HEK293 (cell line): ENCODE measurements at regions not wholly inside any gene's neighbourhood (a gene's known extent, or its start where the extent isn't known, plus 50 kb on each side); places are given as distances from the start of the nearest gene placed in this dataset.
A peak's percentile ranks its signal among the peaks of the same experiment; 100 is the strongest.

Experiments used
- KLF10 ChIP-seq: fragments of 450-650 bp; IDR thresholded peaks from 2 replicates; pipeline ENCODE4 v1.5.1; 2018; ENCODE audit warnings: missing biosample characterization, mild to moderate bottlenecking, missing genetic modification characterization
- KLF9 ChIP-seq: fragments of 450-650 bp; formaldehyde crosslinking; IDR thresholded peaks from 2 replicates; pipeline ENCODE4 v1.5.1; 2016; ENCODE audit warnings: missing biosample characterization, missing genetic modification characterization, low read depth
- PRDM1 ChIP-seq: fragments of 450-650 bp; formaldehyde crosslinking; IDR thresholded peaks from 2 replicates; pipeline ENCODE4; 2016; ENCODE audit warnings: missing biosample characterization, missing genetic modification characterization
- SCRT2 ChIP-seq: fragments of 450-650 bp; formaldehyde crosslinking; IDR thresholded peaks from 2 replicates; pipeline ENCODE4 v1.5.1; 2016; ENCODE audit warnings: missing biosample characterization, missing genetic modification characterization
- YY2 ChIP-seq: fragments of 450-650 bp; formaldehyde crosslinking; IDR thresholded peaks from 2 replicates; pipeline ENCODE4 v1.5.1; 2016; ENCODE audit warnings: missing biosample characterization, missing genetic modification characterization
- ZBTB26 ChIP-seq: fragments of 450-650 bp; formaldehyde crosslinking; optimal IDR thresholded peaks from 2 replicates; pipeline ENCODE3; 2016; ENCODE audit warnings: missing biosample characterization, mild to moderate bottlenecking, missing genetic modification characterization
- ZFP37 ChIP-seq: fragments of 450-650 bp; formaldehyde crosslinking; IDR thresholded peaks from 2 replicates; pipeline ENCODE4 v1.5.1; 2016; ENCODE audit warnings: missing biosample characterization, missing genetic modification characterization
- ZNF112 ChIP-seq: fragments of 450-650 bp; formaldehyde crosslinking; IDR thresholded peaks from 2 replicates; pipeline ENCODE4 v1.5.0; 2017; ENCODE audit warnings: missing biosample characterization, missing genetic modification characterization
- ZNF140 ChIP-seq: fragments of 450-650 bp; formaldehyde crosslinking; IDR thresholded peaks from 2 replicates; pipeline ENCODE4 v1.5.1; 2016; ENCODE audit warnings: missing biosample characterization, missing genetic modification characterization
- ZNF174 ChIP-seq: fragments of 450-650 bp; formaldehyde crosslinking; IDR thresholded peaks from 2 replicates; pipeline ENCODE4 v1.5.0; 2017; ENCODE audit warnings: missing biosample characterization, mild to moderate bottlenecking, missing genetic modification characterization
- ZNF18 ChIP-seq: fragments of 450-650 bp; formaldehyde crosslinking; IDR thresholded peaks from 2 replicates; pipeline ENCODE4 v1.5.1; 2016; ENCODE audit warnings: missing biosample characterization, missing genetic modification characterization
- ZNF274 ChIP-seq, 2 experiments: fragments of 200-500 bp in 1 of 2; fragments of 450-650 bp in 1 of 2; sonication (Bioruptor generic) in 1 of 2; formaldehyde crosslinking in 1 of 2; IDR thresholded peaks; 2 replicates each; pipeline versions ENCODE4 v1.5.1 to v1.6.1; 2014 to 2016; ENCODE audit warnings: borderline replicate concordance in 1 of 2, inconsistent platforms in 1 of 2, low read length in 1 of 2, missing biosample characterization in 1 of 2, missing genetic modification characterization in 1 of 2
- ZNF341 ChIP-seq: fragments of 450-650 bp; formaldehyde crosslinking; IDR thresholded peaks from 2 replicates; pipeline ENCODE4; 2016; ENCODE audit warnings: low read depth, missing biosample characterization, missing genetic modification characterization
- ZNF350 ChIP-seq: fragments of 450-650 bp; formaldehyde crosslinking; IDR thresholded peaks from 2 replicates; pipeline ENCODE4 v1.5.0; 2017; ENCODE audit warnings: missing biosample characterization, mild to moderate bottlenecking, missing genetic modification characterization
- ZNF423 ChIP-seq: fragments of 450-650 bp; formaldehyde crosslinking; IDR thresholded peaks from 2 replicates; pipeline ENCODE4 v1.5.1; 2016; ENCODE audit warnings: missing biosample characterization, missing genetic modification characterization
- ZNF514 ChIP-seq: fragments of 450-650 bp; formaldehyde crosslinking; IDR thresholded peaks from 2 replicates; pipeline ENCODE4 v1.5.1; 2016; ENCODE audit warnings: missing biosample characterization, missing genetic modification characterization
- ZNF530 ChIP-seq: fragments of 450-650 bp; formaldehyde crosslinking; IDR thresholded peaks from 2 replicates; pipeline ENCODE4 v1.5.1; 2016; ENCODE audit warnings: low read depth, missing biosample characterization, missing genetic modification characterization
- ZNF561 ChIP-seq: fragments of 450-650 bp; IDR thresholded peaks from 2 replicates; pipeline ENCODE4 v1.5.1; 2018; ENCODE audit warnings: missing biosample characterization, missing genetic modification characterization, borderline replicate concordance
- ZNF747 ChIP-seq: fragments of 450-650 bp; formaldehyde crosslinking; IDR thresholded peaks from 2 replicates; pipeline ENCODE4 v1.5.1; 2016; ENCODE audit warnings: missing biosample characterization, missing genetic modification characterization
- ZNF785 ChIP-seq: fragments of 450-650 bp; formaldehyde crosslinking; IDR thresholded peaks from 2 replicates; pipeline ENCODE4 v1.5.1; 2016; ENCODE audit warnings: missing biosample characterization, missing genetic modification characterization
- ZNF837 ChIP-seq: fragments of 450-650 bp; formaldehyde crosslinking; IDR thresholded peaks from 2 replicates; pipeline ENCODE4 v1.5.1; 2016; ENCODE audit warnings: missing biosample characterization, missing genetic modification characterization
- ZXDB ChIP-seq: fragments of 450-650 bp; formaldehyde crosslinking; IDR thresholded peaks from 2 replicates; pipeline ENCODE4 v1.5.1; 2016; ENCODE audit warnings: missing biosample characterization, missing genetic modification characterization
- TF ChIP-seq, protein P1 (sequence below): fragments of 450-650 bp; formaldehyde crosslinking; IDR thresholded peaks from 2 replicates; pipeline ENCODE4 v1.5.1; 2016; ENCODE audit warnings: missing biosample characterization, missing genetic modification characterization
- TF ChIP-seq, protein P2 (sequence below): fragments of 450-650 bp; formaldehyde crosslinking; IDR thresholded peaks from 2 replicates; pipeline ENCODE4 v1.5.1; 2016; ENCODE audit warnings: missing biosample characterization, missing genetic modification characterization, low read depth
- TF ChIP-seq, protein P3 (sequence below): fragments of 450-650 bp; formaldehyde crosslinking; IDR thresholded peaks from 2 replicates; pipeline ENCODE4 v1.5.1; 2016; ENCODE audit warnings: missing biosample characterization, missing genetic modification characterization
- TF ChIP-seq, protein P4 (sequence below): fragments of 450-650 bp; formaldehyde crosslinking; IDR thresholded peaks from 2 replicates; pipeline ENCODE4 v1.5.1; 2016; ENCODE audit warnings: missing biosample characterization, missing genetic modification characterization
- TF ChIP-seq, protein P5 (sequence below): fragments of 450-650 bp; formaldehyde crosslinking; IDR thresholded peaks from 2 replicates; pipeline ENCODE4 v1.5.1; 2016; ENCODE audit warnings: missing biosample characterization, missing genetic modification characterization
- TF ChIP-seq, protein P6 (sequence below): fragments of 450-650 bp; formaldehyde crosslinking; IDR thresholded peaks from 2 replicates; pipeline ENCODE4 v1.5.1; 2016; ENCODE audit warnings: missing biosample characterization, missing genetic modification characterization

DNA sequence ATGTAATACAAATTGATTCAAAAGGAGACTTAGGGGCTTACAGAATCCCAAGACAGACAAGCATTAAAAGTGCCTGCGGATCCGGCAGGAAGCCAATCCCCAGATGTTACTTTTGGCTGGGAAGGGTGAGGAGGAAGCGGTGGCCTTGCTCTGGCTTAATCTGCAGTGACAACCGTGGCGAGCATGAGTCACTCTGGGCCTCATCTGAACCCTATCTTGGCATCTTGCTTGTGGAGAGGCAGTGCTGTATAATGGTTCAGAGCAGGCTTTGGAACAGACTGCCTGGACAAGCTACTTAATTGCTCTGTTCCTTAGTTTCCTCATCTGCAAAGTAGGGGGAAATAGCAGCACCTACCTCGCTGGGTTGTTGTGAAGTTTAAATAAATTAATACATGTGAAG is 74.1 kb downstream of the XCL2 start (continued):
- TF ChIP-seq ZBTB26 (tag by site-specific recombination): no peak
- TF ChIP-seq ZNF561: no peak
- no peak for TF ChIP-seq ZNF350
- TF ChIP-seq ZNF18 (tag by site-specific recombination): no peak
- no peak for TF ChIP-seq ZNF747 (tag by site-specific recombination)
- TF ChIP-seq, protein P1, sequence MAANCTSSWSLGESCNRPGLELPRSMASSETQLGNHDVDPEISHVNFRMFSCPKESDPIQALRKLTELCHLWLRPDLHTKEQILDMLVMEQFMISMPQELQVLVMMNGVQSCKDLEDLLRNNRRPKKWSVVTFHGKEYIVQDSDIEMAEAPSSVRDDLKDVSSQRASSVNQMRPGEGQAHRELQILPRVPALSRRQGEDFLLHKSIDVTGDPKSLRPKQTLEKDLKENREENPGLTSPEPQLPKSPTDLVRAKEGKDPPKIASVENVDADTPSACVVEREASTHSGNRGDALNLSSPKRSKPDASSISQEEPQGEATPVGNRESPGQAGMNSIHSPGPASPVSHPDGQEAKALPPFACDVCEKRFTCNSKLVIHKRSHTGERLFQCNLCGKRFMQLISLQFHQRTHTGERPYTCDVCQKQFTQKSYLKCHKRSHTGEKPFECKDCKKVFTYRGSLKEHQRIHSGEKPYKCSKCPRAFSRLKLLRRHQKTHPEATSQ (tag by site-specific recombination): no peak
- no peak for TF ChIP-seq ZNF514
- TF ChIP-seq, protein P2, sequence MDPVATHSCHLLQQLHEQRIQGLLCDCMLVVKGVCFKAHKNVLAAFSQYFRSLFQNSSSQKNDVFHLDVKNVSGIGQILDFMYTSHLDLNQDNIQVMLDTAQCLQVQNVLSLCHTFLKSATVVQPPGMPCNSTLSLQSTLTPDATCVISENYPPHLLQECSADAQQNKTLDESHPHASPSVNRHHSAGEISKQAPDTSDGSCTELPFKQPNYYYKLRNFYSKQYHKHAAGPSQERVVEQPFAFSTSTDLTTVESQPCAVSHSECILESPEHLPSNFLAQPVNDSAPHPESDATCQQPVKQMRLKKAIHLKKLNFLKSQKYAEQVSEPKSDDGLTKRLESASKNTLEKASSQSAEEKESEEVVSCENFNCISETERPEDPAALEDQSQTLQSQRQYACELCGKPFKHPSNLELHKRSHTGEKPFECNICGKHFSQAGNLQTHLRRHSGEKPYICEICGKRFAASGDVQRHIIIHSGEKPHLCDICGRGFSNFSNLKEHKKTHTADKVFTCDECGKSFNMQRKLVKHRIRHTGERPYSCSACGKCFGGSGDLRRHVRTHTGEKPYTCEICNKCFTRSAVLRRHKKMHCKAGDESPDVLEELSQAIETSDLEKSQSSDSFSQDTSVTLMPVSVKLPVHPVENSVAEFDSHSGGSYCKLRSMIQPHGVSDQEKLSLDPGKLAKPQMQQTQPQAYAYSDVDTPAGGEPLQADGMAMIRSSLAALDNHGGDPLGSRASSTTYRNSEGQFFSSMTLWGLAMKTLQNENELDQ: no peak
- TF ChIP-seq PRDM1 (tag by site-specific recombination): no peak
- TF ChIP-seq, protein P3, sequence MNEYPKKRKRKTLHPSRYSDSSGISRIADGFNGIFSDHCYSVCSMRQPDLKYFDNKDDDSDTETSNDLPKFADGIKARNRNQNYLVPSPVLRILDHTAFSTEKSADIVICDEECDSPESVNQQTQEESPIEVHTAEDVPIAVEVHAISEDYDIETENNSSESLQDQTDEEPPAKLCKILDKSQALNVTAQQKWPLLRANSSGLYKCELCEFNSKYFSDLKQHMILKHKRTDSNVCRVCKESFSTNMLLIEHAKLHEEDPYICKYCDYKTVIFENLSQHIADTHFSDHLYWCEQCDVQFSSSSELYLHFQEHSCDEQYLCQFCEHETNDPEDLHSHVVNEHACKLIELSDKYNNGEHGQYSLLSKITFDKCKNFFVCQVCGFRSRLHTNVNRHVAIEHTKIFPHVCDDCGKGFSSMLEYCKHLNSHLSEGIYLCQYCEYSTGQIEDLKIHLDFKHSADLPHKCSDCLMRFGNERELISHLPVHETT (tag by site-specific recombination): no peak
- TF ChIP-seq YY2: no peak
- TF ChIP-seq, protein P4, sequence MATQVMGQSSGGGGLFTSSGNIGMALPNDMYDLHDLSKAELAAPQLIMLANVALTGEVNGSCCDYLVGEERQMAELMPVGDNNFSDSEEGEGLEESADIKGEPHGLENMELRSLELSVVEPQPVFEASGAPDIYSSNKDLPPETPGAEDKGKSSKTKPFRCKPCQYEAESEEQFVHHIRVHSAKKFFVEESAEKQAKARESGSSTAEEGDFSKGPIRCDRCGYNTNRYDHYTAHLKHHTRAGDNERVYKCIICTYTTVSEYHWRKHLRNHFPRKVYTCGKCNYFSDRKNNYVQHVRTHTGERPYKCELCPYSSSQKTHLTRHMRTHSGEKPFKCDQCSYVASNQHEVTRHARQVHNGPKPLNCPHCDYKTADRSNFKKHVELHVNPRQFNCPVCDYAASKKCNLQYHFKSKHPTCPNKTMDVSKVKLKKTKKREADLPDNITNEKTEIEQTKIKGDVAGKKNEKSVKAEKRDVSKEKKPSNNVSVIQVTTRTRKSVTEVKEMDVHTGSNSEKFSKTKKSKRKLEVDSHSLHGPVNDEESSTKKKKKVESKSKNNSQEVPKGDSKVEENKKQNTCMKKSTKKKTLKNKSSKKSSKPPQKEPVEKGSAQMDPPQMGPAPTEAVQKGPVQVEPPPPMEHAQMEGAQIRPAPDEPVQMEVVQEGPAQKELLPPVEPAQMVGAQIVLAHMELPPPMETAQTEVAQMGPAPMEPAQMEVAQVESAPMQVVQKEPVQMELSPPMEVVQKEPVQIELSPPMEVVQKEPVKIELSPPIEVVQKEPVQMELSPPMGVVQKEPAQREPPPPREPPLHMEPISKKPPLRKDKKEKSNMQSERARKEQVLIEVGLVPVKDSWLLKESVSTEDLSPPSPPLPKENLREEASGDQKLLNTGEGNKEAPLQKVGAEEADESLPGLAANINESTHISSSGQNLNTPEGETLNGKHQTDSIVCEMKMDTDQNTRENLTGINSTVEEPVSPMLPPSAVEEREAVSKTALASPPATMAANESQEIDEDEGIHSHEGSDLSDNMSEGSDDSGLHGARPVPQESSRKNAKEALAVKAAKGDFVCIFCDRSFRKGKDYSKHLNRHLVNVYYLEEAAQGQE (tag by site-specific recombination): no peak
- no peak for TF ChIP-seq SCRT2 (tag by site-specific recombination)
- TF ChIP-seq ZFP37 (tag by site-specific recombination): peak; percentile 66; the same call in 1 of the 2 replicates
- TF ChIP-seq ZNF112 (tag by site-specific recombination): no peak
- TF ChIP-seq, protein P5, sequence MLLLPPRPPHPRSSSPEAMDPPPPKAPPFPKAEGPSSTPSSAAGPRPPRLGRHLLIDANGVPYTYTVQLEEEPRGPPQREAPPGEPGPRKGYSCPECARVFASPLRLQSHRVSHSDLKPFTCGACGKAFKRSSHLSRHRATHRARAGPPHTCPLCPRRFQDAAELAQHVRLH (tag by site-specific recombination): no peak
- no peak for TF ChIP-seq KLF10
- no peak for TF ChIP-seq ZNF423
- TF ChIP-seq ZNF341 (tag by site-specific recombination): no peak
- TF ChIP-seq KLF9 (tag by site-specific recombination): no peak
- no peak for TF ChIP-seq ZNF785 (tag by site-specific recombination)
- TF ChIP-seq ZNF140 (tag by site-specific recombination): no peak
- TF ChIP-seq ZNF274 (IDR thresholded peaks at IDR 0.05; ENCODE audit: low read length): no peak
- TF ChIP-seq ZNF274 (tag by site-specific recombination; IDR thresholded peaks at IDR 0.05; ENCODE audit: borderline replicate concordance): no peak
- TF ChIP-seq ZNF530: no peak
- TF ChIP-seq ZXDB (tag by site-specific recombination): 0 out of 2 replicates have a peak, but pooled peaks have one; percentile 26
- no peak for TF ChIP-seq ZNF837 (tag by site-specific recombination)
- TF ChIP-seq, protein P6, sequence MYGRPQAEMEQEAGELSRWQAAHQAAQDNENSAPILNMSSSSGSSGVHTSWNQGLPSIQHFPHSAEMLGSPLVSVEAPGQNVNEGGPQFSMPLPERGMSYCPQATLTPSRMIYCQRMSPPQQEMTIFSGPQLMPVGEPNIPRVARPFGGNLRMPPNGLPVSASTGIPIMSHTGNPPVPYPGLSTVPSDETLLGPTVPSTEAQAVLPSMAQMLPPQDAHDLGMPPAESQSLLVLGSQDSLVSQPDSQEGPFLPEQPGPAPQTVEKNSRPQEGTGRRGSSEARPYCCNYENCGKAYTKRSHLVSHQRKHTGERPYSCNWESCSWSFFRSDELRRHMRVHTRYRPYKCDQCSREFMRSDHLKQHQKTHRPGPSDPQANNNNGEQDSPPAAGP (tag by site-specific recombination): 0 out of 2 replicates have a peak, but pooled peaks have one; percentile 43
- TF ChIP-seq ZNF174 (tag by site-specific recombination): no peak
